ENCODE measurements at regions not wholly inside any gene's neighbourhood (a gene's known extent, or its start where the extent isn't known, plus 50 kb on each side); places are given as distances from the start of the nearest gene placed in this dataset.

DNA sequence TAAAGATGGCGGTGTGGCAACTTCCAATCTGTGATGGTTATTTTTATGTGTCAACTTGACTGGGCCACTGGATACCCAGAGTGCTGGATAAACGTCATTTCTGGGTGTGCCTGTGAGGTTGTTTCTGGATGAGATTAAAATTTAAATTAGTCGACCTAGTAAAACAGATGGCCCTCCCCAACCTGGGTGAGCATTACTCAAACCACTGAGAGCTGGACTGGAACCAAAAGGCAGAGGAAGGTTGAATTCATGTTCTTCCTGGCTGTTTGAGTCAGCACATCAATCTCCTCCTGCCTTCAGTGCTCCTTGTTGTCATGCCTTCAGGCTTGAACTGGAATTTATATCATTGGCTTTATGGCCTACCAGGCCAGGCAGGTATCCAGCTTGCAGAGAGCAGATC lies 190.8 kb upstream of the RGPD4 start:
- Histone ChIP-seq H3K27me3 (replicated peaks; ENCODE audit: control insufficient read depth, insufficient read depth, low read length) (no peaks in the 10 kb centered on the region), H3K4me1 (ENCODE audit: control insufficient read depth, insufficient read depth, low read length) (peaks cover 9% of the 10 kb centered on the region), H3K36me3 (ENCODE audit: control insufficient read depth, insufficient read depth, low read length, severe bottlenecking) (no peaks in the 10 kb centered on the region), H3K9ac (ENCODE audit: low read length) (no peak overlapping the region), H3K9me3 (ENCODE audit: control insufficient read depth, low read length) (peaks cover 19% of the 10 kb centered on the region), H3K4me3 (ENCODE audit: low read length) (no peak overlapping the region)
- no peak for DNase-seq (ENCODE audit: low read depth)

DNA sequence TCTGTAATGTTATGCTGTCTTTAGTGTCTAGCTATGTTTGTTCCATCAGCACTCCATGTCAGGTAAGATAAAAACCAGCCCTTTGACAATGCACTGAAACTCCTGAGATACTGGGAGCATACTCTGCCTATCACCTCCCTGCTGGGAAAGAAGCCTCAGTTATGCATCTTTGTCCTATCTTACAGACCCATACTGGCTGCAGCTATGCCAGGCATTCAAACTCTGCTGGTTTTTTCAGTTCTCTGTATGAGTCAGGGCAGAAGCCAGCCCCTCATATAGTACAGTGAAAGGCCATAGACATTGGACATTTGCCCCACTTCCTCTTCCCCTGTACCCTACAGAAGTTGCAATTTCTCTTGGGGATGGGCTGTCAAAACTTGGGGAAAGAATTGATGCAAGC lies 181.1 kb upstream of the RGPD4 start:
- no peaks in the 10 kb centered on the region for H3K36me3 ChIP-seq (ENCODE audit: control insufficient read depth, insufficient read depth, low read length, severe bottlenecking)
- no peaks in the 10 kb centered on the region for H3K4me1 ChIP-seq (ENCODE audit: control insufficient read depth, insufficient read depth, low read length)
- H3K27me3 ChIP-seq (replicated peaks; ENCODE audit: control insufficient read depth, insufficient read depth, low read length): no peaks in the 10 kb centered on the region
- peaks cover 32% of the 10 kb centered on the region for H3K9me3 ChIP-seq (ENCODE audit: control insufficient read depth, low read length)
- DNase-seq (ENCODE audit: low read depth): no peak
- H3K9ac ChIP-seq (ENCODE audit: low read length): no peak overlapping the region
- no peak overlapping the region for H3K4me3 ChIP-seq (ENCODE audit: low read length)

DNA sequence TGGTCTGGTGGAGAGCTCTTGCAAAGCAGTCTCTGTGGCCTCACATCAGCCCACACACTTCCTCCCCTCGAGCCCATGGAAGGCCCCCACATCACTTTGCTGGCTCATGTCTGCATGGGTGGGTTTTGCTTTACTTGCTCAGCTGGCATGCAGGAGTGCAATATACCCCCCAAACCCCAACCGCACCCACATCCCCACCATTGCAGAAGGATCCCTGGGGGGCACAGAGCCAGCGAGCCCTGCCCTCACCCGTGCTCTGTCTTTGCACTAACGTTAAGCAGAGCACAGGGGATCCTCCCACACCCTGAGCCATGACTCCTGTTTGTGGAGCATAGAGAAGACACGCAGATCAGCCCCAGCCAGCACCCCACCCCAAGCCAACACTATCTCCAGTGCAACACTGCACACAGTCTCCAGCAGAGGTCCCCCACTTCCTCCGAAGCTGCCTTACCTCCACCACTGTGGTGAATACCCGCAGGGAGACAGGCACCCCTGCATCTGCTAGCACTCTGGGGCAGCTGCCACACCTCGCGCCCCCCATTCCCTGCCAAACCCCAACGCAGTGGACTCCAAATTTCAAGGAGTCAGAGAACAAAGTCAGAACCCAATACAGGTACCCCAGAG lies 177.8 kb upstream of the RGPD4 start:
- H3K9ac ChIP-seq (ENCODE audit: low read length): no peak overlapping the region
- no peaks in the 10 kb centered on the region for H3K27me3 ChIP-seq (replicated peaks; ENCODE audit: control insufficient read depth, insufficient read depth, low read length)
- no peak overlapping the region for H3K4me3 ChIP-seq (ENCODE audit: low read length)
- DNase-seq (ENCODE audit: low read depth): no peak
- H3K9me3 ChIP-seq (ENCODE audit: control insufficient read depth, low read length): peaks cover 17% of the 10 kb centered on the region
- H3K4me1 ChIP-seq (ENCODE audit: control insufficient read depth, insufficient read depth, low read length): no peaks in the 10 kb centered on the region
- H3K36me3 ChIP-seq (ENCODE audit: control insufficient read depth, insufficient read depth, low read length, severe bottlenecking): no peaks in the 10 kb centered on the region

DNA sequence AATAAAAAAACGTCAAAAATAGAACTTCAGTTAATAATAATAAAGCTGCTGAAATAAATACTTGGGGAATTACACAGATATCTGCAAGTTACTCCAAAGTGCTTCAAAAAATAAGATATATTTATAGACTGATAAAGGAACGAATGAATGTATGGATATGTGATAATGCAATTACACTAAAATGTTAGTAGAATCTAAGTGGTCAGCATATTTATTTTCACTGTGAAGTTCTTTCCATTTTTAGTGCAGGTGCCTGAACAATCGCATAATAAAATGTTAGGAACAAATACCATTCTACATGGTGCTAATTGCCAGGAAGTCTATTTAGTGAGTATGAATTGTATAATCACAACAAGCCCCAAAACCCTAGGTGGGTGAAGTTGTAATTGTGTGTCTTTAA lies 169.6 kb upstream of the RGPD4 start:
- no peaks in the 10 kb centered on the region for H3K27me3 ChIP-seq (replicated peaks; ENCODE audit: control insufficient read depth, insufficient read depth, low read length)
- no peak overlapping the region for H3K9ac ChIP-seq (ENCODE audit: low read length)
- H3K9me3 ChIP-seq (ENCODE audit: control insufficient read depth, low read length): no peaks in the 10 kb centered on the region
- no peaks in the 10 kb centered on the region for H3K4me1 ChIP-seq (ENCODE audit: control insufficient read depth, insufficient read depth, low read length)
- H3K4me3 ChIP-seq (ENCODE audit: low read length): no peak overlapping the region
- no peaks in the 10 kb centered on the region for H3K36me3 ChIP-seq (ENCODE audit: control insufficient read depth, insufficient read depth, low read length, severe bottlenecking)
- DNase-seq (ENCODE audit: low read depth): no peak

DNA sequence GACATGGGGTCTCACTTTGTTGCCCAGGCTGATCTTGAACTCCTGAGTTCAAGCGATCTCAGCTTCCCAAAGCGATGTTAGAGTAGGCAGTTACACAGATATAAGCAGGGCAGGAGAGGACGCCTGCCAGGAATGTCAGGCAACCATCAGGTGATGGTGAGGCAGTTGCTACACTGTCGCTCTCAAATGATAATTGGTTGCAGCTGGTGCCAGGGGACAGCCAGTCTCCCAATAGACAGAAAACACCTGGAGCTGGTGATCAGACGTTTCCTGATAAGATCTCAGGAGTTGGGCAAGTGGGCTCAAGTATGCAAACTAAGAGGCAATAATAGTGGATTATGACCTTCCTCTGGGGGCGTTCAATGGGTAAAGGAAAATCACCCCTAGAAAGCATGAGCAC lies 163.1 kb upstream of the RGPD4 start:
- DNase-seq (ENCODE audit: low read depth): no peak
- Histone ChIP-seq H3K27me3 (replicated peaks; ENCODE audit: control insufficient read depth, insufficient read depth, low read length) (no peaks in the 10 kb centered on the region), H3K9me3 (ENCODE audit: control insufficient read depth, low read length) (no peaks in the 10 kb centered on the region), H3K36me3 (ENCODE audit: control insufficient read depth, insufficient read depth, low read length, severe bottlenecking) (no peaks in the 10 kb centered on the region), H3K4me1 (ENCODE audit: control insufficient read depth, insufficient read depth, low read length) (no peaks in the 10 kb centered on the region), H3K9ac (ENCODE audit: low read length) (no peak overlapping the region), H3K4me3 (ENCODE audit: low read length) (no peak overlapping the region)

DNA sequence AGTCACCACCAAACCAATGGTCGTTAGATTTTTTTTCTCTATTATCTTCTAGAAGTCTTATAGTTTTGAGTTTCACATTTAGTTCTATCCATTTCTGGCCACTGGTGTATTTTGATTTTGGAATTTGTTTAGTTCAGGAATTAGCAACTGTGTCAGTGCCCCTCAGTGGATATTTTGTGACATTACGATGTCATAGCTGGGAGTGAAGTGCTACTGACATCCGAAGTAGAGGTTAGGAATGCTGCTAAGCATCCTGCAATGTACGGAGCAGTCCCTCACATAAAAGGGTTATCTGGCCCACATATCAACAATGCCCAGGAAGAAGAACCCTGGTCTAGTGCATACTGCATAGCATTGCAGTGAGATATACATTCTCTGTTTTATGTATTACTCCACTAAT lies 157.4 kb upstream of the RGPD4 start:
- Histone ChIP-seq H3K4me3 (ENCODE audit: low read length) (no peak overlapping the region), H3K4me1 (ENCODE audit: control insufficient read depth, insufficient read depth, low read length) (no peaks in the 10 kb centered on the region), H3K36me3 (ENCODE audit: control insufficient read depth, insufficient read depth, low read length, severe bottlenecking) (no peaks in the 10 kb centered on the region), H3K9me3 (ENCODE audit: control insufficient read depth, low read length) (peaks cover 26% of the 10 kb centered on the region), H3K27me3 (replicated peaks; ENCODE audit: control insufficient read depth, insufficient read depth, low read length) (no peaks in the 10 kb centered on the region), H3K9ac (ENCODE audit: low read length) (no peak overlapping the region)
- peak; percentile 62 for DNase-seq (ENCODE audit: low read depth)

DNA sequence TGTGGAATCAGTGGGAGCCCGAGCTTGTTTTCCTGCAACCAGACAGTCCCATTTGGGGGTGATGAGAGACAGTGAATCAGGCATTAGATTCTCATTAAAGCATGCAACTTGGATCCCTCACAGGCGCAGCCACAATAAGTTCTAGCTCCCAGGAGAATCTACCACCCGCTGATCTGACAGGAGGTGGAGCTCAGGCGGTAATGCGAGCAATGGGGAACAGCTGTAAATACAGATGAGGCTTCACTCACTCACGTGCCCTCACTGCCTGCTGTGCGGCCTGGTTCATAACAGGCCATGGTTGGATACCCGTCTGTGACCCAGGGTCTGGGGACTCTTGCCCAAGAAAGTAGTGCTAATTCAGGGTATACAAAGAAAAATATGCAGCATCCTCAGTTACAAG lies 144.8 kb upstream of the RGPD4 start:
- Histone ChIP-seq H3K36me3 (ENCODE audit: control insufficient read depth, insufficient read depth, low read length, severe bottlenecking) (no peaks in the 10 kb centered on the region), H3K4me1 (ENCODE audit: control insufficient read depth, insufficient read depth, low read length) (no peaks in the 10 kb centered on the region), H3K9me3 (ENCODE audit: control insufficient read depth, low read length) (no peaks in the 10 kb centered on the region), H3K27me3 (replicated peaks; ENCODE audit: control insufficient read depth, insufficient read depth, low read length) (no peaks in the 10 kb centered on the region), H3K4me3 (ENCODE audit: low read length) (no peak overlapping the region), H3K9ac (ENCODE audit: low read length) (no peak overlapping the region)
- DNase-seq (ENCODE audit: low read depth): no peak

DNA sequence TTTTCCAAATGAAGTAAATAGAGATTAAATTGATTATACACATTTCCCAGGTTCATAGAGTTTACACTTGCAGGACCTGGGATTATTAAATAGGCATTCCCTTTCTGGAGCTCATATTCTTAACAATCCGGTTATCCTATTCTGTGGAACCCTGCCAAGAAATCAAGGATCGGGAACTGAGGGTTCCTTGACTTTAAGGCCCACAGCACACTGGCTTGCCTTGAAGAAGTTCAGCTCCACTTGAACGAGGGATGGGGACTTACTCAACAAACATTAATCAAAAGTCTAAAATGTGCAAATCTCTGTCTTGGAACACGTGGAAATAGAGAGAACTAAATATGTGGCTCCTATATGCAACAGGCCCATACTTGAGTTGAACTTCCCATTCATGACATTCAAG lies 142.3 kb upstream of the RGPD4 start:
- no peak overlapping the region for H3K4me3 ChIP-seq (ENCODE audit: low read length)
- no peaks in the 10 kb centered on the region for H3K4me1 ChIP-seq (ENCODE audit: control insufficient read depth, insufficient read depth, low read length)
- no peaks in the 10 kb centered on the region for H3K9me3 ChIP-seq (ENCODE audit: control insufficient read depth, low read length)
- no peak for DNase-seq (ENCODE audit: low read depth)
- no peak overlapping the region for H3K9ac ChIP-seq (ENCODE audit: low read length)
- H3K27me3 ChIP-seq (replicated peaks; ENCODE audit: control insufficient read depth, insufficient read depth, low read length): no peaks in the 10 kb centered on the region
- no peaks in the 10 kb centered on the region for H3K36me3 ChIP-seq (ENCODE audit: control insufficient read depth, insufficient read depth, low read length, severe bottlenecking)

DNA sequence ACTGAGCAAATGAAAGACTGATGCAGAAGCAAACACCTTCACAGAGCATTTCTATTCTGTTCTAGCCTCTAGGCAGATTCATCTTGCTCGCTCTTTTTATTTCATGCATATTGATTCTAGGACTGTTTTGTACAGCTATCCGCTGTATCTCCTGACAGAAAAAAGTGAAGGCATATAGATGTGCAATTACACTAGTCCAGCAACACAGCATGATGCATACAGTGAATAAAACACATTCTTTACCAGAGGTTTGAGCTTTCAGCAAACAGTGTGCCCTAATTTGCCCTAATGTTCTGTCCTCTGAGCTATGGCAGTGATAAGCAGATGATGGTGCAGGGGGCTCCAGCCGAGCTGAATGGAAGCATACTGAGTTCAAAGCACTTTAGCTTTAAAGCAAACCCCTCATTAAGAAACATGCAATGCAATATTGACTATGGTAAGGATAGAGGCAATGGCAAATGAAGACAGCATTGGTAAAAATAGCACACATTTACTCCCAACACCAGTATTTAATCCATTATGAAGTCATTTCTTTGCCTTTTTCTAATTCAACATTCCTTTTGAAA lies 141.2 kb upstream of the RGPD4 start:
- Histone ChIP-seq H3K4me1 (ENCODE audit: control insufficient read depth, insufficient read depth, low read length) (no peaks in the 10 kb centered on the region), H3K4me3 (ENCODE audit: low read length) (no peak overlapping the region), H3K9ac (ENCODE audit: low read length) (no peak overlapping the region), H3K27me3 (replicated peaks; ENCODE audit: control insufficient read depth, insufficient read depth, low read length) (no peaks in the 10 kb centered on the region), H3K36me3 (ENCODE audit: control insufficient read depth, insufficient read depth, low read length, severe bottlenecking) (no peaks in the 10 kb centered on the region), H3K9me3 (ENCODE audit: control insufficient read depth, low read length) (no peaks in the 10 kb centered on the region)
- no peak for DNase-seq (ENCODE audit: low read depth)

DNA sequence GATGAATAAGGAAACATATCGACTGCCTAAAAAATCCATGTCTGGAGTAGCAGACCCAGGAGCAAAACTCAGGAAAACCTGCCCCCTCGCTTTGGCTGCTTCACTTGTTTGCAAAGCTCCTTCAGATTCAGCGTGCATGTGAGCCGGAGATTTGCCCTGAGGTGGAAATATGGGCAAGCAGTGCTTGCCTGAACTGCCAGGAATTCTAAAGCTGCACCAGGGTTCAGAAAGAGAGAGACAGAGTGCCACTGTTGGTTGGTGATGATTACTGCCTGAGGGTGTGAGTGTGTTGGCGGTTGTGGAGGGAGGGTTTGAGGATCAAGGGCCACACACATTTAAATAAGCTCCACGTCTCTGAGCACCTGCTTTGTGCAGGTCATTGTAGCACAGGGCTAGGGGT lies 139.6 kb upstream of the RGPD4 start:
- Histone ChIP-seq H3K9me3 (ENCODE audit: control insufficient read depth, low read length) (no peaks in the 10 kb centered on the region), H3K9ac (ENCODE audit: low read length) (no peak overlapping the region), H3K36me3 (ENCODE audit: control insufficient read depth, insufficient read depth, low read length, severe bottlenecking) (no peaks in the 10 kb centered on the region), H3K27me3 (replicated peaks; ENCODE audit: control insufficient read depth, insufficient read depth, low read length) (no peaks in the 10 kb centered on the region), H3K4me3 (ENCODE audit: low read length) (no peak overlapping the region), H3K4me1 (ENCODE audit: control insufficient read depth, insufficient read depth, low read length) (no peaks in the 10 kb centered on the region)
- peak; percentile 27 for DNase-seq (ENCODE audit: low read depth)

DNA sequence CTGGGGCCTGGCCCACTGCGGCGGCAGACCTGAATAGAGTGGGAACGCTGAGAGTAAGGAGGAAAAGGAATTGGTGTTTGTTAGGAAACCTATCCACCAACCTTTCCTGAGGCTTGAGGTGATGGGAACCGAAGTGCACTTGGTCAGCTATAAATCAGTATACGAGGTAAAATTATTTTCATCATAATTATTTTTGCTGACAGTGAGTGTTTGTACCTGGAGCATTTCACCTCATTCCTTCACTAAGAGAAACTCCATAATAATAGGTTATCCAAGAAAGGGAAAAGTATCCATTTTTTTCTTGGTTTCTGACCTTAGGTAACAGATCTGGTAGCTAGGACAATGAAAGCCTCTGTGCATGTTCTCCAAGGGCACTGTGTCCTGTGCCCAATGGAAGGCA lies 138.6 kb upstream of the RGPD4 start:
- no peaks in the 10 kb centered on the region for H3K36me3 ChIP-seq (ENCODE audit: control insufficient read depth, insufficient read depth, low read length, severe bottlenecking)
- H3K4me1 ChIP-seq (ENCODE audit: control insufficient read depth, insufficient read depth, low read length): no peaks in the 10 kb centered on the region
- DNase-seq (ENCODE audit: low read depth): no peak
- H3K27me3 ChIP-seq (replicated peaks; ENCODE audit: control insufficient read depth, insufficient read depth, low read length): no peaks in the 10 kb centered on the region
- H3K9me3 ChIP-seq (ENCODE audit: control insufficient read depth, low read length): no peaks in the 10 kb centered on the region
- no peak overlapping the region for H3K9ac ChIP-seq (ENCODE audit: low read length)
- H3K4me3 ChIP-seq (ENCODE audit: low read length): no peak overlapping the region

DNA sequence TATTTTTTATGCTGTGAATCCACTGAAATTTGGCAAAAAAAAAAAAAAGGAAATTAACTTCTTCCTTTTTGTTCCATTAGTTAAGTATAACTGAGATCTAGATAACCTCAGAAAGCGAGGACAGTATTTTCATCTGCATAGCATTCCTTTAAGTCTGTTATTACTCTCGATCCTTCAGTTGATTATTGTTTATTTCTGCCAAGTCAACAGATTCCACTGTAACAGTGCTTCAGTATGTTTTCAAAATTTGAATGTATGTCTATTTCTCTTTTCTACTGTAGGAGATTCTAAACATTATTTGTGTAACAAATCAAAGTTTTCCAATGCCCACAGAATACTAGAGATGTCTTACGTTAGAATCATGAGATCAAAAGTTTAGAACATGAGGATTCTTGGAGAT lies 133.1 kb upstream of the RGPD4 start:
- DNase-seq (ENCODE audit: low read depth): no peak
- Histone ChIP-seq H3K9ac (ENCODE audit: low read length) (no peak overlapping the region), H3K27me3 (replicated peaks; ENCODE audit: control insufficient read depth, insufficient read depth, low read length) (no peaks in the 10 kb centered on the region), H3K4me1 (ENCODE audit: control insufficient read depth, insufficient read depth, low read length) (no peaks in the 10 kb centered on the region), H3K4me3 (ENCODE audit: low read length) (no peak overlapping the region), H3K36me3 (ENCODE audit: control insufficient read depth, insufficient read depth, low read length, severe bottlenecking) (no peaks in the 10 kb centered on the region), H3K9me3 (ENCODE audit: control insufficient read depth, low read length) (no peaks in the 10 kb centered on the region)
